Endothelial cell (in vitro differentiated cells): ENCODE measurements at regions not wholly inside any gene's neighbourhood (a gene's known extent, or its start where the extent isn't known, plus 50 kb on each side); places are given as distances from the start of the nearest gene placed in this dataset.
"Not testable (repeated sequence)": the region's sequence is repeated elsewhere in the genome, so short reads cannot be mapped to it uniquely, and the experiment has no call there.

Experiments
- DNase-seq: peaks from one replicate; pipeline ENCODE4 v3.0.0; 2021; ENCODE audit warnings: low spot score
- H3K27ac Mint-ChIP-seq: one replicate; pipeline ENCODE4 v1.8.0; 2021; ENCODE audit warnings: mixed read lengths, inconsistent platforms; ENCODE audit not compliant: unreplicated experiment
- H3K27me3 Mint-ChIP-seq: one replicate; pipeline ENCODE4 v1.8.0; 2021; ENCODE audit warnings: mild to moderate bottlenecking, moderate library complexity, mixed read lengths, inconsistent platforms; ENCODE audit not compliant: unreplicated experiment
- H3K36me3 Mint-ChIP-seq: one replicate; pipeline ENCODE4 v1.8.0; 2021; ENCODE audit warnings: mild to moderate bottlenecking, low read depth, mixed read lengths, inconsistent platforms; ENCODE audit not compliant: unreplicated experiment
- H3K4me1 Mint-ChIP-seq: one replicate; pipeline ENCODE4 v1.8.0; 2021; ENCODE audit warnings: mild to moderate bottlenecking, mixed read lengths, inconsistent platforms; ENCODE audit not compliant: unreplicated experiment
- H3K4me3 Mint-ChIP-seq: one replicate; pipeline ENCODE4 v1.8.0; 2021; ENCODE audit warnings: mild to moderate bottlenecking, mixed read lengths, inconsistent platforms; ENCODE audit not compliant: unreplicated experiment
- H3K9me3 Mint-ChIP-seq: one replicate; pipeline ENCODE4 v1.8.0; 2021; ENCODE audit warnings: mixed read lengths, inconsistent platforms; ENCODE audit not compliant: unreplicated experiment
- CTCF ChIP-seq: fragments of 200-600 bp; sonication (generic); IDR thresholded peaks from one replicate; pipeline ENCODE4 v1.5.0; 2021; ENCODE audit warnings: antibody characterized with exemption; ENCODE audit not compliant: unreplicated experiment

- H3K27me3 Mint-ChIP-seq, result no peaks in the 10 kb centered on the region
- H3K4me1 Mint-ChIP-seq, result no peaks in the 10 kb centered on the region
- no peaks in the 10 kb centered on the region for H3K36me3 Mint-ChIP-seq
- no peak overlapping the region for H3K27ac Mint-ChIP-seq
- no peak overlapping the region for H3K4me3 Mint-ChIP-seq
- no peak for DNase-seq
- no peaks in the 10 kb centered on the region for H3K9me3 Mint-ChIP-seq
- no peak for TF ChIP-seq CTCF
These were observed 358.4 kb upstream of the MAGEB16 start for GRCh38 chrX:35439692-35440091.

GRCh38 chrX:35442421-35442820 lies 355.7 kb upstream of the MAGEB16 start:
- H3K4me1 Mint-ChIP-seq, result no peaks in the 10 kb centered on the region
- H3K9me3 Mint-ChIP-seq, result no peaks in the 10 kb centered on the region
- no peak overlapping the region for H3K27ac Mint-ChIP-seq
- peaks cover 3% of the 10 kb centered on the region for H3K27me3 Mint-ChIP-seq
- no peak for TF ChIP-seq CTCF
- H3K4me3 Mint-ChIP-seq, result no peak overlapping the region
- DNase-seq, result no peak
- no peaks in the 10 kb centered on the region for H3K36me3 Mint-ChIP-seq

GRCh38 chrX:35443091-35443582 lies 355.0 kb upstream of the MAGEB16 start:
- not testable (repeated sequence) for H3K27ac Mint-ChIP-seq, H3K36me3 Mint-ChIP-seq, H3K9me3 Mint-ChIP-seq, H3K4me3 Mint-ChIP-seq, DNase-seq, H3K4me1 Mint-ChIP-seq, H3K27me3 Mint-ChIP-seq

GRCh38 chrX:35444671-35445355 lies 353.3 kb upstream of the MAGEB16 start:
- no peak for DNase-seq
- no peaks in the 10 kb centered on the region for H3K9me3 Mint-ChIP-seq
- no peak overlapping the region for H3K27ac Mint-ChIP-seq
- no peak overlapping the region for H3K4me3 Mint-ChIP-seq
- H3K4me1 Mint-ChIP-seq, result no peaks in the 10 kb centered on the region
- H3K27me3 Mint-ChIP-seq, result peaks cover 3% of the 10 kb centered on the region
- H3K36me3 Mint-ChIP-seq, result no peaks in the 10 kb centered on the region
- no peak for TF ChIP-seq CTCF

- H3K4me3 Mint-ChIP-seq, result no peak overlapping the region
These were observed 352.2 kb upstream of the MAGEB16 start for GRCh38 chrX:35445912-35446311.

More at GRCh38 chrX:35445912-35446311, 352.2 kb upstream of the MAGEB16 start:
- Mint-ChIP-seq H3K4me1 (no peaks in the 10 kb centered on the region), H3K9me3 (no peaks in the 10 kb centered on the region), H3K36me3 (no peaks in the 10 kb centered on the region), H3K27ac (no peak overlapping the region), H3K27me3 (peaks cover 3% of the 10 kb centered on the region)
- DNase-seq, result no peak
- TF ChIP-seq CTCF, result no peak
